Middle frontal gyrus (tissue), 1 donor: ENCODE measurements at regions not wholly inside any gene's neighbourhood (a gene's known extent, or its start where the extent isn't known, plus 50 kb on each side); places are given as distances from the start of the nearest gene placed in this dataset.

Source experiments
- DNase-seq: peaks from one replicate; pipeline ENCODE4 v3.0.0-alpha.2; 2015; ENCODE audit warnings: low spot score; ENCODE audit errors: extremely low spot score

- DNase-seq = no peak
These were observed 445.7 kb upstream of the CLINT1 start for GRCh38 chr5:158304607-158305006.

GRCh38 chr5:158303883-158304282 is 444.9 kb upstream of the CLINT1 start:
- no peak for DNase-seq

GRCh38 chr5:158303275-158303674 is 444.3 kb upstream of the CLINT1 start:
- DNase-seq = no peak

GRCh38 chr5:158302029-158302428 is 443.1 kb upstream of the CLINT1 start:
- no peak for DNase-seq

GRCh38 chr5:158301186-158301585 is 442.2 kb upstream of the CLINT1 start:
- no peak for DNase-seq

- no peak for DNase-seq
These were observed 441.3 kb upstream of the CLINT1 start for GRCh38 chr5:158300256-158300655.

GRCh38 chr5:158297002-158297527 is 438.1 kb upstream of the CLINT1 start:
- no peak for DNase-seq

- DNase-seq = no peak
These were observed 435.8 kb upstream of the CLINT1 start for GRCh38 chr5:158294701-158295100.

- DNase-seq = no peak
These were observed 434.0 kb upstream of the CLINT1 start for GRCh38 chr5:158292981-158293380.

- DNase-seq = no peak
These were observed 431.0 kb upstream of the CLINT1 start for GRCh38 chr5:158289967-158290366.

- no peak for DNase-seq
These were observed 429.3 kb upstream of the CLINT1 start for GRCh38 chr5:158288272-158288657.

GRCh38 chr5:158287643-158288271 is 428.8 kb upstream of the CLINT1 start:
- DNase-seq = no peak

GRCh38 chr5:158286827-158287226 is 427.9 kb upstream of the CLINT1 start:
- no peak for DNase-seq

- no peak for DNase-seq
These were observed 426.8 kb upstream of the CLINT1 start for GRCh38 chr5:158285698-158286097.

GRCh38 chr5:158284242-158284641 is 425.3 kb upstream of the CLINT1 start:
- no peak for DNase-seq

GRCh38 chr5:158283397-158283796 is 424.5 kb upstream of the CLINT1 start:
- DNase-seq = no peak

- DNase-seq = no peak
These were observed 419.4 kb upstream of the CLINT1 start for GRCh38 chr5:158278216-158278925.

- DNase-seq = no peak
These were observed 418.3 kb upstream of the CLINT1 start for GRCh38 chr5:158277276-158277675.

- no peak for DNase-seq
These were observed 417.7 kb upstream of the CLINT1 start for GRCh38 chr5:158276692-158277091.

- DNase-seq = no peak
These were observed 416.6 kb upstream of the CLINT1 start for GRCh38 chr5:158275511-158275910.

- no peak for DNase-seq
These were observed 414.1 kb upstream of the CLINT1 start for GRCh38 chr5:158273035-158273434.

- DNase-seq = no peak
These were observed 413.5 kb upstream of the CLINT1 start for GRCh38 chr5:158272409-158272808.

- no peak for DNase-seq
These were observed 412.1 kb upstream of the CLINT1 start for GRCh38 chr5:158270996-158271554.
